SK-N-SH treated with all-trans-retinoic acid at 6 μM for 48 hours (cell line): ENCODE measurements at regions not wholly inside any gene's neighbourhood (a gene's known extent, or its start where the extent isn't known, plus 50 kb on each side); places are given as distances from the start of the nearest gene placed in this dataset.

Experiments
- ATAC-seq: fragments of 200-7000 bp; cut with Tn5 transposase; 3 replicates; pipeline ENCODE4 v1.9.1; 2020; ENCODE audit warnings: mild to moderate bottlenecking, moderate library complexity
- ARNTL ChIP-seq: fragments of 450-650 bp; formaldehyde crosslinking; IDR thresholded peaks from 2 replicates; pipeline ENCODE4 v1.5.0; 2020; ENCODE audit warnings: low read depth, mild to moderate bottlenecking, moderate library complexity, borderline replicate concordance
- BACH2 ChIP-seq: fragments of 250-450 bp; sonication (Bioruptor Pico); IDR thresholded peaks from 2 replicates; pipeline ENCODE4 v1.9.0; 2021; ENCODE audit warnings: mild to moderate bottlenecking, borderline replicate concordance
- CREB5 ChIP-seq: fragments of 250-450 bp; sonication (Bioruptor Pico); IDR thresholded peaks from 2 replicates; pipeline ENCODE4 v1.5.1; 2020; ENCODE audit warnings: low read depth, mild to moderate bottlenecking, moderate library complexity
- CSRNP3 ChIP-seq: fragments of 250-450 bp; sonication (Bioruptor Pico); IDR thresholded peaks from 2 replicates; pipeline ENCODE4 v1.5.1; 2021; ENCODE audit warnings: mild to moderate bottlenecking, moderate library complexity
- ESRRG ChIP-seq: fragments of 250-450 bp; sonication (Bioruptor Pico); IDR thresholded peaks from 2 replicates; pipeline ENCODE4 v1.6.1; 2021; ENCODE audit warnings: mild to moderate bottlenecking
- GLIS3 ChIP-seq: fragments of 250-450 bp; sonication (Bioruptor Pico); IDR thresholded peaks from 2 replicates; pipeline ENCODE4 v1.5.0; 2020; ENCODE audit warnings: mild to moderate bottlenecking, moderate library complexity
- ISL1 ChIP-seq: fragments of 250-450 bp; sonication (Bioruptor Pico); IDR thresholded peaks from 2 replicates; pipeline ENCODE4 v2.1.2; 2022; ENCODE audit warnings: mild to moderate bottlenecking, moderate library complexity
- OSR1 ChIP-seq: fragments of 250-450 bp; sonication (Bioruptor Pico); IDR thresholded peaks from 2 replicates; pipeline ENCODE4 v1.8.0; 2022; ENCODE audit warnings: moderate library complexity, mild to moderate bottlenecking, inconsistent platforms
- PPARA ChIP-seq: fragments of 250-450 bp; sonication (Bioruptor Pico); IDR thresholded peaks from 2 replicates; pipeline ENCODE4 v1.5.0; 2020; ENCODE audit warnings: mild to moderate bottlenecking, borderline replicate concordance
- TOX ChIP-seq: fragments of 250-450 bp; sonication (Bioruptor Pico); IDR thresholded peaks from 2 replicates; pipeline ENCODE4 v1.8.0; 2021; ENCODE audit warnings: mild to moderate bottlenecking, moderate library complexity, borderline replicate concordance
- ZFP3 ChIP-seq: fragments of 250-450 bp; sonication (Bioruptor Pico); IDR thresholded peaks from 2 replicates; pipeline ENCODE4 v1.5.0; 2020; ENCODE audit warnings: mild to moderate bottlenecking, moderate library complexity
- ZFP30 ChIP-seq: fragments of 450-650 bp; formaldehyde crosslinking; IDR thresholded peaks from 2 replicates; pipeline ENCODE4 v1.5.0; 2022; ENCODE audit warnings: mild to moderate bottlenecking, moderate library complexity
- ZNF565 ChIP-seq: fragments of 450-650 bp; formaldehyde crosslinking; conservative IDR thresholded peaks from 2 replicates; pipeline ENCODE4 v1.5.0; 2020; ENCODE audit warnings: low read depth, mild to moderate bottlenecking, moderate library complexity
- ZNF8 ChIP-seq: fragments of 450-650 bp; formaldehyde crosslinking; IDR thresholded peaks from 2 replicates; pipeline ENCODE4 v1.5.0; 2020; ENCODE audit warnings: mild to moderate bottlenecking, moderate library complexity
- TF ChIP-seq, protein P1 (sequence below): fragments of 250-450 bp; sonication (Bioruptor Pico); IDR thresholded peaks from 2 replicates; pipeline ENCODE4 v1.8.0; 2020; ENCODE audit warnings: mild to moderate bottlenecking, moderate library complexity, borderline replicate concordance
- TF ChIP-seq, protein P2 (sequence below): fragments of 250-450 bp; sonication (Bioruptor Pico); IDR thresholded peaks from 2 replicates; pipeline ENCODE4 v1.5.0; 2020; ENCODE audit warnings: mild to moderate bottlenecking, moderate library complexity

GRCh38 chr9:31445357-31445756 lies 939.1 kb upstream of the ACO1 start:
- TF ChIP-seq, protein P1, sequence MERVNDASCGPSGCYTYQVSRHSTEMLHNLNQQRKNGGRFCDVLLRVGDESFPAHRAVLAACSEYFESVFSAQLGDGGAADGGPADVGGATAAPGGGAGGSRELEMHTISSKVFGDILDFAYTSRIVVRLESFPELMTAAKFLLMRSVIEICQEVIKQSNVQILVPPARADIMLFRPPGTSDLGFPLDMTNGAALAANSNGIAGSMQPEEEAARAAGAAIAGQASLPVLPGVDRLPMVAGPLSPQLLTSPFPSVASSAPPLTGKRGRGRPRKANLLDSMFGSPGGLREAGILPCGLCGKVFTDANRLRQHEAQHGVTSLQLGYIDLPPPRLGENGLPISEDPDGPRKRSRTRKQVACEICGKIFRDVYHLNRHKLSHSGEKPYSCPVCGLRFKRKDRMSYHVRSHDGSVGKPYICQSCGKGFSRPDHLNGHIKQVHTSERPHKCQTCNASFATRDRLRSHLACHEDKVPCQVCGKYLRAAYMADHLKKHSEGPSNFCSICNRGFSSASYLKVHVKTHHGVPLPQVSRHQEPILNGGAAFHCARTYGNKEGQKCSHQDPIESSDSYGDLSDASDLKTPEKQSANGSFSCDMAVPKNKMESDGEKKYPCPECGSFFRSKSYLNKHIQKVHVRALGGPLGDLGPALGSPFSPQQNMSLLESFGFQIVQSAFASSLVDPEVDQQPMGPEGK (CRISPR knock-in tag) = no peak
- no peak for TF ChIP-seq BACH2 (CRISPR knock-in tag)
- no peak for TF ChIP-seq ARNTL (CRISPR knock-in tag)
- no peak for TF ChIP-seq CSRNP3 (CRISPR knock-in tag)
- TF ChIP-seq ZFP30 = no peak
- no peak for TF ChIP-seq ESRRG (CRISPR knock-in tag)
- TF ChIP-seq ZNF565 (CRISPR knock-in tag) = no peak
- no peak for TF ChIP-seq ZNF8
- TF ChIP-seq ISL1 (CRISPR knock-in tag) = no peak
- TF ChIP-seq, protein P2, sequence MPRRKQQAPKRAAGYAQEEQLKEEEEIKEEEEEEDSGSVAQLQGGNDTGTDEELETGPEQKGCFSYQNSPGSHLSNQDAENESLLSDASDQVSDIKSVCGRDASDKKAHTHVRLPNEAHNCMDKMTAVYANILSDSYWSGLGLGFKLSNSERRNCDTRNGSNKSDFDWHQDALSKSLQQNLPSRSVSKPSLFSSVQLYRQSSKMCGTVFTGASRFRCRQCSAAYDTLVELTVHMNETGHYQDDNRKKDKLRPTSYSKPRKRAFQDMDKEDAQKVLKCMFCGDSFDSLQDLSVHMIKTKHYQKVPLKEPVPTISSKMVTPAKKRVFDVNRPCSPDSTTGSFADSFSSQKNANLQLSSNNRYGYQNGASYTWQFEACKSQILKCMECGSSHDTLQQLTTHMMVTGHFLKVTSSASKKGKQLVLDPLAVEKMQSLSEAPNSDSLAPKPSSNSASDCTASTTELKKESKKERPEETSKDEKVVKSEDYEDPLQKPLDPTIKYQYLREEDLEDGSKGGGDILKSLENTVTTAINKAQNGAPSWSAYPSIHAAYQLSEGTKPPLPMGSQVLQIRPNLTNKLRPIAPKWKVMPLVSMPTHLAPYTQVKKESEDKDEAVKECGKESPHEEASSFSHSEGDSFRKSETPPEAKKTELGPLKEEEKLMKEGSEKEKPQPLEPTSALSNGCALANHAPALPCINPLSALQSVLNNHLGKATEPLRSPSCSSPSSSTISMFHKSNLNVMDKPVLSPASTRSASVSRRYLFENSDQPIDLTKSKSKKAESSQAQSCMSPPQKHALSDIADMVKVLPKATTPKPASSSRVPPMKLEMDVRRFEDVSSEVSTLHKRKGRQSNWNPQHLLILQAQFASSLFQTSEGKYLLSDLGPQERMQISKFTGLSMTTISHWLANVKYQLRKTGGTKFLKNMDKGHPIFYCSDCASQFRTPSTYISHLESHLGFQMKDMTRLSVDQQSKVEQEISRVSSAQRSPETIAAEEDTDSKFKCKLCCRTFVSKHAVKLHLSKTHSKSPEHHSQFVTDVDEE = no peak
- TF ChIP-seq PPARA (CRISPR knock-in tag) = no peak
- ATAC-seq = no peak

DNA sequence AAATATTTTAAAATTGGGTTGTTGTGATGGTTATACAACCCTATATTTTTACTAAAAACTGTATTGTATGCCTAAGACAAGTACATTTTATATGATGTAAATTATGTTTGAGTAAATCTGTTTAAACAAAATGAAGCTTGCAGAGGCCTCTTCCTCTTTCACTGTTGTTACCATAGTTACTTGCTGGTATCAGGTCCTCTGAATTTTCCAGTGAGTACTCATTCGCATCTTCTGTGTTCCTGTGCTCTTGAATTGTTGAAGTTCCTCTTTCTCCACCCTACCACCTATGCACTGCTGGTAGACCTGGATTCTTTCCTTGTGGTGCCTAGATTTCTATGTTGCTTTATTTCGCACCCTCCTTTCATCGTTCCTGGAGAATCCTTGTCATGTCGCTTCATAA lies 938.5 kb upstream of the ACO1 start:
- TF ChIP-seq ESRRG (CRISPR knock-in tag) = no peak
- no peak for TF ChIP-seq ZFP3 (CRISPR knock-in tag)
- TF ChIP-seq, protein P2 = no peak
- no peak for ATAC-seq

GRCh38 chr9:31467075-31467474 lies 917.4 kb upstream of the ACO1 start:
- no peak for ATAC-seq
- no peak for TF ChIP-seq ARNTL (CRISPR knock-in tag)
- no peak for TF ChIP-seq GLIS3
- TF ChIP-seq TOX = no peak
- no peak for TF ChIP-seq OSR1 (CRISPR knock-in tag)
- TF ChIP-seq CREB5 (CRISPR knock-in tag) = no peak
- no peak for TF ChIP-seq ZFP3 (CRISPR knock-in tag)
- TF ChIP-seq ISL1 (CRISPR knock-in tag) = no peak
- TF ChIP-seq, protein P2 = no peak
